Fibroblast of lung (primary cell): ENCODE measurements at regions not wholly inside any gene's neighbourhood (a gene's known extent, or its start where the extent isn't known, plus 50 kb on each side); places are given as distances from the start of the nearest gene placed in this dataset.

Experiments
- DNase-seq, 2 donors: peaks; one replicate each; pipeline versions ENCODE4 v3.0.0 to v3.0.0-alpha.2; 2010; ENCODE audit warnings: low read depth in 2 of 2
- H2AFZ ChIP-seq: 2 replicates; pipeline ENCODE4 v1.5.1; 2012; ENCODE audit warnings: low read length, control low read depth, inconsistent platforms
- H3K27ac ChIP-seq: 2 replicates; pipeline ENCODE4 v1.5.1; 2011; ENCODE audit warnings: low read length, control low read depth; ENCODE audit not compliant: insufficient read depth
- H3K27me3 ChIP-seq: 2 replicates; pipeline ENCODE4 v1.5.1; 2011; ENCODE audit warnings: mild to moderate bottlenecking, low read length; ENCODE audit not compliant: control insufficient read depth, insufficient read depth
- H3K36me3 ChIP-seq: 2 replicates; pipeline ENCODE4 v1.5.1; 2011; ENCODE audit warnings: low read length; ENCODE audit not compliant: control insufficient read depth, insufficient read depth
- H3K4me1 ChIP-seq: 2 replicates; pipeline ENCODE4 v1.5.1; 2011; ENCODE audit warnings: low read length; ENCODE audit not compliant: control insufficient read depth, insufficient read depth; ENCODE audit errors: extremely low read depth
- H3K4me2 ChIP-seq: 2 replicates; pipeline ENCODE4 v1.5.1; 2011; ENCODE audit warnings: low read length, control low read depth; ENCODE audit not compliant: insufficient read depth; ENCODE audit errors: extremely low read depth
- H3K4me3 ChIP-seq, 4 experiments: fragments of 200-600 bp in 1 of 4; sonication (generic) in 1 of 4; replicated peaks in 1 of 4; 2 replicates each; pipeline ENCODE4 v1.5.1; 2011 to 2016; ENCODE audit warnings: low read length in 4 of 4, low read depth in 3 of 4, mild to moderate bottlenecking in 3 of 4, control low read depth in 2 of 4, inconsistent platforms in 1 of 4, mixed read lengths in 1 of 4; ENCODE audit not compliant: insufficient read depth in 1 of 4; ENCODE audit errors: control extremely low read depth in 1 of 4
- H3K79me2 ChIP-seq: 2 replicates; pipeline ENCODE4 v1.5.1; 2012; ENCODE audit warnings: mild to moderate bottlenecking, low read length, inconsistent platforms; ENCODE audit not compliant: control insufficient read depth, insufficient read depth
- H3K9ac ChIP-seq: 2 replicates; pipeline ENCODE4 v1.5.1; 2011; ENCODE audit warnings: mild to moderate bottlenecking, low read length, control low read depth; ENCODE audit not compliant: insufficient read depth
- H3K9me3 ChIP-seq: 2 replicates; pipeline ENCODE4 v1.5.1; 2012; ENCODE audit warnings: low read depth, low read length; ENCODE audit not compliant: control insufficient read depth, insufficient read depth
- H4K20me1 ChIP-seq: 2 replicates; pipeline ENCODE4 v1.5.1; 2011; ENCODE audit warnings: low read length; ENCODE audit not compliant: control insufficient read depth, insufficient read depth; ENCODE audit errors: extremely low read depth
- EZH2 ChIP-seq: IDR thresholded peaks from 2 replicates; pipeline ENCODE4 v1.5.1; 2012; ENCODE audit warnings: low read length, control low read depth, mild to moderate bottlenecking; ENCODE audit errors: missing control alignments
- TF ChIP-seq, protein P1 (sequence below), 2 donors: IDR thresholded peaks in 1 of 2; conservative IDR thresholded peaks in 1 of 2; 1 replicate in 1 of 2; 2 replicates in 1 of 2; pipeline ENCODE4 v1.5.1; 2011 to 2012; ENCODE audit warnings: low read length in 2 of 2, control low read depth in 1 of 2, inconsistent platforms in 1 of 2, low read depth in 1 of 2, mild to moderate bottlenecking in 1 of 2

DNA sequence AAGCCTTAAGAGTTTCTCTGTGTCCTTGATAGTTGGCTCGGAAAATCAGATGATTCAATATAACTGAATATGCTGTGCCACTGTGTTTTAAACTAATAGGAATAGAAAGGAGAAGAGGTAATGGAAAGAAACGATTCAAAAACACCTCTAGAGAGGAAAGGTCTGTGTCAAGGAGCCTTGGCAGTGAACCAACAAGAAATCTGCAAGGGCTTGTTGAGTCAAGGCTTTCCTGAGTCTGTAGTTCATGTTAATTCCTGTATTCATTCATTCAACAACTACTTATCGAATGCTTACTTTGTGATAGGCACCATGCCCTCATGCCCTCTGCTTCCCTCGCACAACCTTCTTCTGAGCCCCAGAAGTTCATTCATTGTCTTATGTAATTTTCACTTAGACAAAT, 336.0 kb downstream of the PDHA2 start:
- no peak overlapping the region for H3K4me2 ChIP-seq
- no peak overlapping the region for H3K4me3 ChIP-seq
- H2AFZ ChIP-seq = no peak overlapping the region
- H3K36me3 ChIP-seq = no peaks in the 10 kb centered on the region
- no peaks in the 10 kb centered on the region for H3K79me2 ChIP-seq
- no peaks in the 10 kb centered on the region for H3K9me3 ChIP-seq
- no peak overlapping the region for H3K27ac ChIP-seq
- no peak overlapping the region for H3K9ac ChIP-seq
- no peaks in the 10 kb centered on the region for H4K20me1 ChIP-seq
- TF ChIP-seq EZH2 = no peak
- TF ChIP-seq, protein P1, sequence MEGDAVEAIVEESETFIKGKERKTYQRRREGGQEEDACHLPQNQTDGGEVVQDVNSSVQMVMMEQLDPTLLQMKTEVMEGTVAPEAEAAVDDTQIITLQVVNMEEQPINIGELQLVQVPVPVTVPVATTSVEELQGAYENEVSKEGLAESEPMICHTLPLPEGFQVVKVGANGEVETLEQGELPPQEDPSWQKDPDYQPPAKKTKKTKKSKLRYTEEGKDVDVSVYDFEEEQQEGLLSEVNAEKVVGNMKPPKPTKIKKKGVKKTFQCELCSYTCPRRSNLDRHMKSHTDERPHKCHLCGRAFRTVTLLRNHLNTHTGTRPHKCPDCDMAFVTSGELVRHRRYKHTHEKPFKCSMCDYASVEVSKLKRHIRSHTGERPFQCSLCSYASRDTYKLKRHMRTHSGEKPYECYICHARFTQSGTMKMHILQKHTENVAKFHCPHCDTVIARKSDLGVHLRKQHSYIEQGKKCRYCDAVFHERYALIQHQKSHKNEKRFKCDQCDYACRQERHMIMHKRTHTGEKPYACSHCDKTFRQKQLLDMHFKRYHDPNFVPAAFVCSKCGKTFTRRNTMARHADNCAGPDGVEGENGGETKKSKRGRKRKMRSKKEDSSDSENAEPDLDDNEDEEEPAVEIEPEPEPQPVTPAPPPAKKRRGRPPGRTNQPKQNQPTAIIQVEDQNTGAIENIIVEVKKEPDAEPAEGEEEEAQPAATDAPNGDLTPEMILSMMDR (conservative IDR thresholded peaks at IDR 0.05 in 1 of 2, IDR thresholded peaks at IDR 0.05 in 1 of 2; ENCODE audit: low read depth in 1 of 2, low read length in 2 of 2) = no peak
- DNase-seq = peak in 1 of 2 donors; percentile 17
- no peaks in the 10 kb centered on the region for H3K27me3 ChIP-seq
- no peaks in the 10 kb centered on the region for H3K4me1 ChIP-seq

DNA sequence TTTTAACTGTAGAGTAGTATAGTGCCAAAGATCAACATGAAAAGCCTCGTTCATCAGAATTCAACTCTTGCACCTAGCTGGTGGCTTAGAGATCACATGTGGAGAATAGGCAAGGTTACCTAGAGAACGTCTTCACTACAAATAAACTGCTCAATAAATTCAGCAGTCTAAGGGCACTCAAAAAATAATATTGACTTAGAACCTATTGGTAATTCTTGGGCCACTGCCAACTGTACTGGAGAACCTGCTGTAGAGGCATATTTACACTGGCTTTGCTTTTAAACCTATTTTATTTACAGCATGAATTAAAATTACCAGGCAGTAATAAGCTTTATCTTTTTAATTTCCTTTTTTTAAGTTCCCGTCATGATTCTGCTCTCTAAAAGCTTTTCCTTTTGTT, 343.7 kb downstream of the PDHA2 start:
- no peak overlapping the region for H2AFZ ChIP-seq
- no peaks in the 10 kb centered on the region for H4K20me1 ChIP-seq
- no peak overlapping the region for H3K9ac ChIP-seq
- no peak overlapping the region for H3K4me3 ChIP-seq
- H3K4me2 ChIP-seq = no peak overlapping the region
- no peak overlapping the region for H3K27ac ChIP-seq
- no peaks in the 10 kb centered on the region for H3K27me3 ChIP-seq
- no peak for DNase-seq
- no peaks in the 10 kb centered on the region for H3K9me3 ChIP-seq
- no peaks in the 10 kb centered on the region for H3K36me3 ChIP-seq
- no peaks in the 10 kb centered on the region for H3K4me1 ChIP-seq
- no peak for TF ChIP-seq EZH2
- TF ChIP-seq, protein P1 (conservative IDR thresholded peaks at IDR 0.05 in 1 of 2, IDR thresholded peaks at IDR 0.05 in 1 of 2; ENCODE audit: low read depth in 1 of 2, low read length in 2 of 2) = no peak
- H3K79me2 ChIP-seq = no peaks in the 10 kb centered on the region

DNA sequence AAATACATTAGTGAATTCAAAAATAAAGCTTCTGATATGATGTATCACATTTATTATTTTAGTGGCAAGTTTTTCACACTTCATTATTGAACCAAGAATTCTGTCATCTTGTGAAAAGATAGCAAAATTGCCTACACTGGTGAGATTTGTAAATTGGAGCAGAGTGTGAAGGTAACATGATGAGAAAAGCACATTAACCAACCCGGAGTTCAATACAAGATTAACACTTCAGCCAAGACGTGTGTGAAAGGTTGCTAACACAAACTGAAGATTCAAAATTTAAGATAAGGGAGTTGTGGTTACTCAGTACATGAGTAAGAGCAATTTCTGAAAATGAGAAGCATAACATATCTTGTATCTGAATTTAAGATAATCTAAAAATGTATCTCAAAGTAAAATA, 346.7 kb downstream of the PDHA2 start:
- Histone ChIP-seq H3K27me3 (no peaks in the 10 kb centered on the region), H3K4me3 (no peak overlapping the region), H3K36me3 (no peaks in the 10 kb centered on the region), H3K9ac (no peak overlapping the region), H4K20me1 (no peaks in the 10 kb centered on the region), H3K9me3 (no peaks in the 10 kb centered on the region), H3K4me1 (no peaks in the 10 kb centered on the region), H3K79me2 (no peaks in the 10 kb centered on the region), H3K4me2 (no peak overlapping the region), H3K27ac (no peak overlapping the region), H2AFZ (no peak overlapping the region)
- TF ChIP-seq, protein P1 (conservative IDR thresholded peaks at IDR 0.05 in 1 of 2, IDR thresholded peaks at IDR 0.05 in 1 of 2; ENCODE audit: low read depth in 1 of 2, low read length in 2 of 2) = no peak
- no peak for TF ChIP-seq EZH2
- peak in 1 of 2 donors; percentile 22 for DNase-seq
